ENCODE measurements at regions not wholly inside any gene's neighbourhood (a gene's known extent, or its start where the extent isn't known, plus 50 kb on each side); places are given as distances from the start of the nearest gene placed in this dataset.

GRCh38 chr2:57937456-57937855 lies 109.2 kb upstream of the VRK2 start:
- TF ChIP-seq CTCF (IDR thresholded peaks at IDR 0.05) (no peak), POLR2A (IDR thresholded peaks at IDR 0.05) (no peak)

Measured in esophagus squamous epithelium (tissue), 4 donors.